Breast epithelium (tissue), 4 donors: ENCODE measurements at regions not wholly inside any gene's neighbourhood (a gene's known extent, or its start where the extent isn't known, plus 50 kb on each side); places are given as distances from the start of the nearest gene placed in this dataset.

ENCODE experiments used
- DNase-seq, 2 donors: peaks; one replicate each; pipeline ENCODE4 v3.0.0-alpha.2; 2019; ENCODE audit warnings: low spot score in 2 of 2
- H3K27ac ChIP-seq, 2 donors: fragments of 200-600 bp; sonication (generic) in 1 of 2; one replicate each; pipeline ENCODE4 v1.5.1; 2016 to 2019; ENCODE audit warnings: mild to moderate bottlenecking in 1 of 2
- H3K27me3 ChIP-seq, 2 donors: fragments of 200-600 bp; sonication (generic) in 1 of 2; one replicate each; pipeline versions ENCODE4 v1.5.1 to v1.6.0; 2017 to 2019; ENCODE audit warnings: control low read depth in 1 of 2, mild to moderate bottlenecking in 1 of 2
- H3K36me3 ChIP-seq: fragments of 200-600 bp; one replicate; pipeline ENCODE4 v1.5.1; 2019
- H3K4me1 ChIP-seq, 2 donors: fragments of 200-600 bp; sonication (generic); one replicate each; pipeline ENCODE4 v1.5.1; 2016 to 2019; ENCODE audit warnings: control low read depth in 1 of 2
- H3K4me3 ChIP-seq, 3 donors: fragments of 200-600 bp; sonication (generic); 1 replicate in 2 of 3; 2 replicates in 1 of 3; pipeline ENCODE4 v1.5.1; 2016 to 2019; ENCODE audit warnings: mild to moderate bottlenecking in 3 of 3, moderate library complexity in 2 of 3
- H3K9me3 ChIP-seq, 2 donors: fragments of 200-600 bp; sonication (generic) in 1 of 2; one replicate each; pipeline ENCODE4 v1.5.1; 2016 to 2019; ENCODE audit warnings: control low read depth in 1 of 2
- CTCF ChIP-seq, 3 donors: fragments of 450-650 bp; IDR thresholded peaks; one replicate each; pipeline ENCODE4 v1.5.1; 2016 to 2017; ENCODE audit warnings: antibody characterized with exemption in 3 of 3, mild to moderate bottlenecking in 3 of 3, moderate library complexity in 3 of 3
- POLR2A ChIP-seq: fragments of 450-650 bp; IDR thresholded peaks from one replicate; pipeline ENCODE4 v1.6.1; 2016; ENCODE audit warnings: antibody characterized with exemption, mild to moderate bottlenecking, moderate library complexity
- POLR2AphosphoS5 ChIP-seq, 3 donors: sonication (generic); formaldehyde crosslinking; IDR thresholded peaks; one replicate each; pipeline ENCODE4 v1.6.1; 2017; ENCODE audit warnings: antibody characterized with exemption in 3 of 3
- intact Hi-C: fragments of 100-400 bp; cut with DNase I; formaldehyde crosslinking; loops from one replicate; pipeline ENCODE4 v1.15.1; 2023; ENCODE audit warnings: low total_unique reads

- DNase-seq = no peak
- intact Hi-C loops = no loop called here
- Histone ChIP-seq H3K27ac (no peak overlapping the region), H3K4me1 (no peaks in the 10 kb centered on the region), H3K36me3 (no peaks in the 10 kb centered on the region), H3K4me3 (no peak overlapping the region), H3K9me3 (peaks cover 0 to 5% of the 10 kb centered on the region in 2 donors), H3K27me3 (no peaks in the 10 kb centered on the region)
- TF ChIP-seq CTCF (IDR thresholded peaks at IDR 0.05) = no peak
- TF ChIP-seq POLR2AphosphoS5 (IDR thresholded peaks at IDR 0.05) = no peak
- TF ChIP-seq POLR2A = no peak
These were observed 467.4 kb upstream of the RGS6 start for GRCh38 chr14:71464840-71465239.

DNA sequence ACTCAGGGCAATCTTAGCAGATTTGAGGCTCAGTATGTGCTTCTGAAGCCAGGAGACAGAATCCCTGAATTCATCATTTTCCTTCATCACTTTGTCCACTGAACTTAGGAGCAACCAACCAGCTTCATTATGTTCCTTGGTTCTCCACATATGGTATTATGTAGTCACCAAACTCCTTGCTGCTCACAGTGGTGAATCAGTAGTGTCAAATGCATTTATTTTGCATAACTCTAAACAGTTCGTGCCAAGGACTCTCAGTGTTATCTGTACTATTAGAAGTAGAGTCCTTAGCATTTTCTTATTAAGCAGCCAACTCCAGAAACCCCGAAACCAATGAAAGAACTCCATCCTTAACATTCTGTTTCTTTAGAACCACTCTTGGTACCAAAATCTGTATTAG is 466.9 kb upstream of the RGS6 start:
- H3K27ac ChIP-seq = no peak overlapping the region
- no peak overlapping the region for H3K4me3 ChIP-seq
- H3K27me3 ChIP-seq = no peaks in the 10 kb centered on the region
- no peaks in the 10 kb centered on the region for H3K4me1 ChIP-seq
- H3K9me3 ChIP-seq = peaks cover 0 to 5% of the 10 kb centered on the region in 2 donors
- intact Hi-C loops = no loop called here
- TF ChIP-seq POLR2AphosphoS5 (IDR thresholded peaks at IDR 0.05) = no peak
- no peak for TF ChIP-seq CTCF (IDR thresholded peaks at IDR 0.05)
- no peak for TF ChIP-seq POLR2A
- no peaks in the 10 kb centered on the region for H3K36me3 ChIP-seq
- DNase-seq = no peak

DNA sequence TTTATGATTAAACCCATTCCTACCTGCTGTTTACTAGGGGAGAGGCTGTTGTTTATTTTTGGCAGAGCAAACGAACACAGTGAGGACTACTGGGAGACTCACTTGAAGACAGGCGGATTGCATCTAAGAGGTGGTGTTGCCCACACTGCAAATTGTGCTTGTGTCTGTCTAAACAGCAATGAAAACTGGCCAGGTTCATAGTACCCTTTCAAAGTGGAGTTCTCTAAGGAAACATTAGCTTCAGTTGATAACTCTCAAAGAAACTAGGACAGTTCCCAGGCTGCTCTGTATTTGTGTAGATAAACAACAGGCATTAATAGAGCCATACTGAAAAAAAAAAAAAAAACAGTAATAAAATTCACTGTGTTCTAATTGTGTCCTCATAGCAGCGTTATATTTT is 466.0 kb upstream of the RGS6 start:
- Histone ChIP-seq H3K27ac (no peak overlapping the region), H3K9me3 (peaks cover 0 to 5% of the 10 kb centered on the region in 2 donors), H3K36me3 (no peaks in the 10 kb centered on the region), H3K4me3 (no peak overlapping the region), H3K4me1 (no peaks in the 10 kb centered on the region), H3K27me3 (no peaks in the 10 kb centered on the region)
- TF ChIP-seq POLR2AphosphoS5 (IDR thresholded peaks at IDR 0.05) = no peak
- no peak for TF ChIP-seq CTCF (IDR thresholded peaks at IDR 0.05)
- no peak for TF ChIP-seq POLR2A
- intact Hi-C loops = no loop called here
- DNase-seq = no peak

GRCh38 chr14:71466946-71467345 is 465.3 kb upstream of the RGS6 start:
- TF ChIP-seq POLR2AphosphoS5 (IDR thresholded peaks at IDR 0.05) (no peak), POLR2A (no peak), CTCF (IDR thresholded peaks at IDR 0.05) (no peak)

DNA sequence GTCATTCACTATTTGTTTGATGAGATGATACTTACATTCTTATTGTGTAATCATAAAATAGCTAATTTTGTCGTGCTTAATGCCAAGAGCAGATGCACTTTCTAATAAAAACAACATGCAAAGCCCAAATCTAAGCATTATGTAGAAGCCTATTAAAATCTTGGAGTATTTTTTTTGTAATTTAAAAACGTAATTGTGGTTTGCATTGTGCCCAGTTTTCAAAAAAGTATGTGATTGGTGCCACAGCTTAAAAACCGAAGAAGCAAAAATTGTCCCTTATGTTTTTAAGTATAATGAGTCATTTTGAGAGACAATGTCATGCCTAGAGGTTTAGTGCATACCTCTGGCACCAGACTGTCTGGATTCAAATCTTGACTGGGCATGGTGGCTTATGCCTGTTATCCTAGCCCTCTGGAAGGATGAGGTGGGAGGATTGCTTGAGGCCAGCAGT is 464.8 kb upstream of the RGS6 start:
- Histone ChIP-seq H3K4me3 (no peak overlapping the region), H3K27ac (no peak overlapping the region)
- DNase-seq = no peak

More at GRCh38 chr14:71466946-71467345, 465.3 kb upstream of the RGS6 start:
- Histone ChIP-seq H3K4me1 (no peaks in the 10 kb centered on the region), H3K27ac (no peak overlapping the region), H3K4me3 (no peak overlapping the region), H3K9me3 (peaks cover 0 to 5% of the 10 kb centered on the region in 2 donors), H3K36me3 (no peaks in the 10 kb centered on the region), H3K27me3 (no peaks in the 10 kb centered on the region)
- no peak for DNase-seq
- intact Hi-C loops = no loop called here

More for the DNA sequence above, 464.8 kb upstream of the RGS6 start:
- peaks cover 0 to 5% of the 10 kb centered on the region in 2 donors for H3K9me3 ChIP-seq
- no peaks in the 10 kb centered on the region for H3K27me3 ChIP-seq
- intact Hi-C loops = no loop called here
- no peaks in the 10 kb centered on the region for H3K36me3 ChIP-seq
- H3K4me1 ChIP-seq = no peaks in the 10 kb centered on the region
- TF ChIP-seq POLR2A (no peak), POLR2AphosphoS5 (IDR thresholded peaks at IDR 0.05) (no peak), CTCF (IDR thresholded peaks at IDR 0.05) (no peak)
